Panc1 (cell line): ENCODE measurements at regions not wholly inside any gene's neighbourhood (a gene's known extent, or its start where the extent isn't known, plus 50 kb on each side); places are given as distances from the start of the nearest gene placed in this dataset.

Experiments
- CTCF ChIP-seq: fragments of 450-650 bp; IDR thresholded peaks from 2 replicates; pipeline ENCODE4 v1.5.1; 2017; ENCODE audit warnings: mild to moderate bottlenecking
- REST ChIP-seq, 2 experiments: IDR thresholded peaks; 2 replicates each; pipeline ENCODE4 v1.6.1; 2011 to 2012; ENCODE audit warnings: low read depth in 2 of 2, control low read depth in 1 of 2, low read length in 1 of 2, mild to moderate bottlenecking in 1 of 2, moderate library complexity in 1 of 2; ENCODE audit not compliant: insufficient read depth in 1 of 2
- SIN3A ChIP-seq: IDR thresholded peaks from 2 replicates; pipeline ENCODE4 v1.6.1; 2012; ENCODE audit warnings: low read depth, mild to moderate bottlenecking, low read length, moderate library complexity, borderline replicate concordance; ENCODE audit not compliant: insufficient read depth

- no peak for TF ChIP-seq REST (IDR thresholded peaks at IDR 0.05; ENCODE audit: insufficient read depth in 1 of 2, low read depth in 2 of 2, low read length in 1 of 2)
- no peak for TF ChIP-seq SIN3A
- TF ChIP-seq CTCF = no peak
Observed at GRCh38 chr14:26261368-26262122, 336.3 kb downstream of the NOVA1 start.
